A673 (cell line): ENCODE measurements at regions not wholly inside any gene's neighbourhood (a gene's known extent, or its start where the extent isn't known, plus 50 kb on each side); places are given as distances from the start of the nearest gene placed in this dataset.

Experiments
- EZH2 ChIP-seq: fragments of 200-600 bp; sonication (generic); IDR thresholded peaks from 2 replicates; pipeline ENCODE4 v1.6.1; 2017; ENCODE audit warnings: borderline replicate concordance, low read depth, mild to moderate bottlenecking, mixed read lengths, antibody characterized with exemption, low read length; ENCODE audit not compliant: poor library complexity, severe bottlenecking
- TF ChIP-seq, protein P1 (sequence below): fragments of 300-800, 200-600 bp; sonication (generic); conservative IDR thresholded peaks from 2 replicates; pipeline ENCODE4 v1.5.1; 2017; ENCODE audit warnings: low read depth, mild to moderate bottlenecking, antibody characterized with exemption, low read length, moderate library complexity, mixed read lengths

DNA sequence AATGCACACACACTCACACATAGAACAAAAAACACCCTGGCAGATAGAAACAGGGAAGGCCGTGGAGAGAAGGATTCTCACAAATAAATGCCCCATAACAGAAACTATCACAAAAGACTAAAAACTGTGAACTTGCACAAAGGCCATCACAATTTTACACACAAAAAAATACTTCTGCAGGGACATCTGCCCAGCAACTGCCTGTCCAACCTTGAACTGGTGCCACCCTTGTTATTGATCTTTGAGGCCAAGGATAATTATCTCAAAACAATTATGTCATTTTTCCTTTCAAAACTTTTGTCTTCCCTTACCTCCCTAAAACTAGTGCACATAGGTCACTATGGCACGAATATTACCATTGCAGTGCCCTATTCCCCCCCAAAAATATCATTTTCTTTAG is 143.8 kb upstream of the KCTD3 start:
- TF ChIP-seq, protein P1, sequence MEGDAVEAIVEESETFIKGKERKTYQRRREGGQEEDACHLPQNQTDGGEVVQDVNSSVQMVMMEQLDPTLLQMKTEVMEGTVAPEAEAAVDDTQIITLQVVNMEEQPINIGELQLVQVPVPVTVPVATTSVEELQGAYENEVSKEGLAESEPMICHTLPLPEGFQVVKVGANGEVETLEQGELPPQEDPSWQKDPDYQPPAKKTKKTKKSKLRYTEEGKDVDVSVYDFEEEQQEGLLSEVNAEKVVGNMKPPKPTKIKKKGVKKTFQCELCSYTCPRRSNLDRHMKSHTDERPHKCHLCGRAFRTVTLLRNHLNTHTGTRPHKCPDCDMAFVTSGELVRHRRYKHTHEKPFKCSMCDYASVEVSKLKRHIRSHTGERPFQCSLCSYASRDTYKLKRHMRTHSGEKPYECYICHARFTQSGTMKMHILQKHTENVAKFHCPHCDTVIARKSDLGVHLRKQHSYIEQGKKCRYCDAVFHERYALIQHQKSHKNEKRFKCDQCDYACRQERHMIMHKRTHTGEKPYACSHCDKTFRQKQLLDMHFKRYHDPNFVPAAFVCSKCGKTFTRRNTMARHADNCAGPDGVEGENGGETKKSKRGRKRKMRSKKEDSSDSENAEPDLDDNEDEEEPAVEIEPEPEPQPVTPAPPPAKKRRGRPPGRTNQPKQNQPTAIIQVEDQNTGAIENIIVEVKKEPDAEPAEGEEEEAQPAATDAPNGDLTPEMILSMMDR = no peak
- TF ChIP-seq EZH2 = no peak
